Ovary (tissue), 7 donors: ENCODE measurements at regions not wholly inside any gene's neighbourhood (a gene's known extent, or its start where the extent isn't known, plus 50 kb on each side); places are given as distances from the start of the nearest gene placed in this dataset.

Experiments
- DNase-seq, 5 donors: peaks; one replicate each; pipeline ENCODE4 v3.0.0-alpha.2; 2019 to 2020
- H3K27ac ChIP-seq, 2 donors: fragments of 200-600 bp; one replicate each; pipeline versions ENCODE4 v1.5.1 to v1.8.0; 2019 to 2022
- H3K27me3 ChIP-seq: fragments of 200-600 bp; one replicate; pipeline ENCODE4 v1.8.0; 2022
- H3K36me3 ChIP-seq: fragments of 200-600 bp; sonication (generic); one replicate; pipeline ENCODE4 v1.5.1; 2019
- H3K4me1 ChIP-seq: one replicate; pipeline ENCODE4 v1.8.1; 2013; ENCODE audit warnings: mild to moderate bottlenecking, moderate library complexity; ENCODE audit not compliant: insufficient read depth
- H3K4me3 ChIP-seq: fragments of 200-600 bp; sonication (generic); one replicate; pipeline ENCODE4 v1.5.1; 2017
- H3K9me3 ChIP-seq, 2 donors: fragments of 200-600 bp in 1 of 2; sonication (generic) in 1 of 2; one replicate each; pipeline versions ENCODE4 v1.5.1 to v1.8.1; 2013 to 2019; ENCODE audit warnings: mild to moderate bottlenecking in 1 of 2, moderate library complexity in 1 of 2
- CTCF ChIP-seq, 3 donors: fragments of 450-650 bp in 2 of 3; fragments of 200-600 bp in 1 of 3; IDR thresholded peaks; one replicate each; pipeline versions ENCODE4 v1.5.1 to v1.8.0; 2016 to 2022; ENCODE audit warnings: antibody characterized with exemption in 3 of 3, mild to moderate bottlenecking in 1 of 3
- EP300 ChIP-seq: sonication (generic); formaldehyde crosslinking; IDR thresholded peaks from one replicate; pipeline ENCODE4 v1.6.1; 2017; ENCODE audit warnings: antibody characterized with exemption
- POLR2A ChIP-seq: fragments of 450-650 bp; IDR thresholded peaks from one replicate; pipeline ENCODE4 v1.6.1; 2017; ENCODE audit warnings: antibody characterized with exemption, mild to moderate bottlenecking, moderate library complexity
- WGBS, 3 donors: extraction: QIAGEN DNeasy Blood & Tissue Kit in 1 of 3; methylation state at CpG; one replicate each; pipeline versions ENCODE4 v1.1.5 to v1.1.7; 2013 to 2017; 5-methylcytosine and 5-hydroxymethylcytosine counted together
- intact Hi-C, 4 donors: fragments of 100-400 bp; cut with DNase I; formaldehyde crosslinking; loops; one replicate each; pipeline versions ENCODE4 v1.11.0 to v1.15.1; 2022 to 2023
- donor health status: DM: no; HTN: no; CAD: no; lungs with moderate emphysema.
- donor health status: DM: no; HTN: no; CAD: no.
- donor health status: Bipolar disorder and iron deficiency.
- donor health status: DM: no; HTN: no; CAD: no.
- donor health status: DM: yes; HTN: yes; CAD: no.

GRCh38 chr9:82810915-82811314 lies 252.0 kb downstream of the RASEF start:
- Histone ChIP-seq H3K4me1 (no peaks in the 10 kb centered on the region), H3K4me3 (no peak overlapping the region), H3K9me3 (no peaks in the 10 kb centered on the region), H3K27ac (no peak overlapping the region), H3K36me3 (no peaks in the 10 kb centered on the region), H3K27me3 (no peaks in the 10 kb centered on the region)
- no peak for DNase-seq
- TF ChIP-seq CTCF (IDR thresholded peaks at IDR 0.05) (no peak), EP300 (no peak), POLR2A (no peak)
- 82 to 100% (median 92%) methylated on average over 1 of the region's 1 CpG for WGBS, 3 donors
- intact Hi-C loops = no loop called here

GRCh38 chr9:82819260-82819659 lies 243.7 kb downstream of the RASEF start:
- DNase-seq = no peak
- Histone ChIP-seq H3K36me3 (no peaks in the 10 kb centered on the region), H3K4me1 (no peaks in the 10 kb centered on the region), H3K27ac (no peak overlapping the region), H3K4me3 (no peak overlapping the region), H3K27me3 (no peaks in the 10 kb centered on the region), H3K9me3 (no peaks in the 10 kb centered on the region)
- intact Hi-C loops = no loop called here
- WGBS, 3 donors = 90 to 96% (median 91%) methylated on average over 2 of the region's 2 CpGs
- TF ChIP-seq POLR2A (no peak), CTCF (IDR thresholded peaks at IDR 0.05) (no peak), EP300 (no peak)

GRCh38 chr9:82820186-82820585 lies 242.8 kb downstream of the RASEF start:
- no peak for DNase-seq
- Histone ChIP-seq H3K36me3 (no peaks in the 10 kb centered on the region), H3K4me3 (no peak overlapping the region), H3K4me1 (no peaks in the 10 kb centered on the region), H3K27ac (no peak overlapping the region), H3K9me3 (no peaks in the 10 kb centered on the region), H3K27me3 (no peaks in the 10 kb centered on the region)
- intact Hi-C loops = no loop called here
- TF ChIP-seq EP300 (no peak), CTCF (IDR thresholded peaks at IDR 0.05) (no peak), POLR2A (no peak)
- WGBS, 3 donors = 45 to 67% (median 66%) methylated on average over 1 of the region's 1 CpG

GRCh38 chr9:82829818-82830217 lies 233.1 kb downstream of the RASEF start:
- 35 to 39% (median 36%) methylated on average over 4 of the region's 4 CpGs for WGBS, 3 donors
- H3K27ac ChIP-seq = no peak overlapping the region
- DNase-seq = no peak

More at GRCh38 chr9:82829818-82830217, 233.1 kb downstream of the RASEF start:
- no peaks in the 10 kb centered on the region for H3K4me1 ChIP-seq
- intact Hi-C loops = no loop called here
- no peak overlapping the region for H3K4me3 ChIP-seq
- H3K9me3 ChIP-seq = no peaks in the 10 kb centered on the region
- H3K27me3 ChIP-seq = no peaks in the 10 kb centered on the region
- TF ChIP-seq POLR2A (no peak), CTCF (IDR thresholded peaks at IDR 0.05) (no peak)
- H3K36me3 ChIP-seq = no peaks in the 10 kb centered on the region
